Thyroid gland (tissue), 4 donors: ENCODE measurements at regions not wholly inside any gene's neighbourhood (a gene's known extent, or its start where the extent isn't known, plus 50 kb on each side); places are given as distances from the start of the nearest gene placed in this dataset.

Experiments used
- CTCF ChIP-seq, 6 experiments: fragments of 200-600 bp in 3 of 6; fragments of 450-650 bp in 3 of 6; sonication (generic) in 3 of 6; IDR thresholded peaks; one replicate each; pipeline ENCODE4 v1.5.1; 2016 to 2019; ENCODE audit warnings: antibody characterized with exemption in 6 of 6, mild to moderate bottlenecking in 2 of 6, inconsistent platforms in 1 of 6, moderate library complexity in 1 of 6
- POLR2A ChIP-seq, 2 donors: fragments of 450-650 bp; IDR thresholded peaks; one replicate each; pipeline ENCODE4 v1.6.1; 2017; ENCODE audit warnings: antibody characterized with exemption in 2 of 2, mild to moderate bottlenecking in 2 of 2, moderate library complexity in 1 of 2

GRCh38 chr7:81883801-81884393 is 114.0 kb upstream of the HGF start:
- TF ChIP-seq CTCF (IDR thresholded peaks at IDR 0.05): no peak
- no peak for TF ChIP-seq POLR2A (IDR thresholded peaks at IDR 0.05)
